Naive B cell (primary cell): ENCODE measurements at regions not wholly inside any gene's neighbourhood (a gene's known extent, or its start where the extent isn't known, plus 50 kb on each side); places are given as distances from the start of the nearest gene placed in this dataset.
A peak's percentile ranks its signal among the peaks of the same experiment; 100 is the strongest.

Experiments used
- ATAC-seq, 2 donors: fragments of 150-1000 bp; cut with Tn5 transposase; 2 replicates each; pipeline ENCODE4 v1.10.0; 2021; ENCODE audit warnings: low read depth in 2 of 2, mild to moderate bottlenecking in 2 of 2, moderate library complexity in 2 of 2
- DNase-seq: peaks from one replicate; pipeline ENCODE4 v3.0.0; 2022
- H3K27ac Mint-ChIP-seq, 6 donors: one replicate each; pipeline ENCODE4 v1.8.0; 2020 to 2022; ENCODE audit warnings: mild to moderate bottlenecking in 6 of 6, mixed read lengths in 6 of 6, moderate library complexity in 5 of 6, inconsistent platforms in 2 of 6
- H3K27me3 Mint-ChIP-seq, 3 donors: one replicate each; pipeline ENCODE4 v1.8.0; 2021 to 2022; ENCODE audit warnings: mixed read lengths in 3 of 3, mild to moderate bottlenecking in 1 of 3
- H3K36me3 Mint-ChIP-seq, 2 donors: one replicate each; pipeline ENCODE4 v1.8.0; 2020 to 2022; ENCODE audit warnings: mixed read lengths in 2 of 2, inconsistent platforms in 1 of 2, mild to moderate bottlenecking in 1 of 2
- H3K4me1 Mint-ChIP-seq, 3 donors: one replicate each; pipeline ENCODE4 v1.8.0; 2020 to 2022; ENCODE audit warnings: mixed read lengths in 3 of 3, inconsistent platforms in 1 of 3, mild to moderate bottlenecking in 1 of 3, moderate library complexity in 1 of 3
- H3K4me3 Mint-ChIP-seq, 8 donors: one replicate each; pipeline ENCODE4 v1.8.0; 2020 to 2022; ENCODE audit warnings: mild to moderate bottlenecking in 8 of 8, mixed read lengths in 8 of 8, moderate library complexity in 8 of 8, inconsistent platforms in 2 of 8
- H3K9me3 Mint-ChIP-seq, 7 donors: one replicate each; pipeline ENCODE4 v1.8.0; 2020 to 2022; ENCODE audit warnings: mixed read lengths in 7 of 7, mild to moderate bottlenecking in 5 of 7, inconsistent platforms in 2 of 7, moderate library complexity in 1 of 7

GRCh38 chr1:175861626-175862367 is 118.4 kb upstream of the TNR start:
- Mint-ChIP-seq H3K4me1 (no peaks in the 10 kb centered on the region), H3K27me3 (peaks cover 4 to 25% (median 16%) of the 10 kb centered on the region in 3 donors), H3K9me3 (no peaks in the 10 kb centered on the region), H3K4me3 (no peak overlapping the region), H3K27ac (no peak overlapping the region), H3K36me3 (no peaks in the 10 kb centered on the region)
- no peak for DNase-seq
- no peak for ATAC-seq

- peaks cover 4 to 26% (median 9%) of the 10 kb centered on the region in 3 donors for H3K27me3 Mint-ChIP-seq
- ATAC-seq (no peak), DNase-seq (no peak)
- H3K27ac Mint-ChIP-seq: peak overlapping the region in 1 of 6 donors; percentile 43
- H3K9me3 Mint-ChIP-seq: peaks cover 0 to 4% (median 0%) of the 10 kb centered on the region in 7 donors
- no peaks in the 10 kb centered on the region for H3K36me3 Mint-ChIP-seq
- H3K4me1 Mint-ChIP-seq: no peaks in the 10 kb centered on the region
- H3K4me3 Mint-ChIP-seq: no peak overlapping the region
Observed at GRCh38 chr1:175857756-175858155, 114.4 kb upstream of the TNR start.

- DNase-seq (no peak), ATAC-seq (no peak)
- Mint-ChIP-seq H3K9me3 (peaks cover 0 to 4% (median 0%) of the 10 kb centered on the region in 7 donors), H3K4me3 (no peak overlapping the region), H3K27me3 (peaks cover 4 to 26% (median 24%) of the 10 kb centered on the region in 3 donors), H3K27ac (no peak overlapping the region), H3K4me1 (no peaks in the 10 kb centered on the region), H3K36me3 (no peaks in the 10 kb centered on the region)
Observed at GRCh38 chr1:175853681-175854080, 110.3 kb upstream of the TNR start.

GRCh38 chr1:175851749-175852148 is 108.4 kb upstream of the TNR start:
- Mint-ChIP-seq H3K36me3 (no peaks in the 10 kb centered on the region), H3K4me3 (no peak overlapping the region), H3K27me3 (peaks cover 4 to 38% (median 15%) of the 10 kb centered on the region in 3 donors), H3K4me1 (no peaks in the 10 kb centered on the region), H3K9me3 (peaks cover 0 to 4% (median 0%) of the 10 kb centered on the region in 7 donors), H3K27ac (no peak overlapping the region)
- ATAC-seq: no peak
- DNase-seq: no peak

- Mint-ChIP-seq H3K27me3 (peaks cover 0 to 39% (median 21%) of the 10 kb centered on the region in 3 donors), H3K9me3 (peaks cover 0 to 8% (median 1%) of the 10 kb centered on the region in 7 donors), H3K4me3 (no peak overlapping the region), H3K36me3 (no peaks in the 10 kb centered on the region), H3K4me1 (no peaks in the 10 kb centered on the region), H3K27ac (no peak overlapping the region)
- ATAC-seq (no peak), DNase-seq (no peak)
Observed at GRCh38 chr1:175848329-175848728, 104.9 kb upstream of the TNR start.

- Mint-ChIP-seq H3K27me3 (peaks cover 2 to 44% (median 27%) of the 10 kb centered on the region in 3 donors), H3K27ac (no peak overlapping the region), H3K4me1 (no peaks in the 10 kb centered on the region), H3K9me3 (peaks cover 0 to 6% (median 4%) of the 10 kb centered on the region in 7 donors), H3K4me3 (no peak overlapping the region), H3K36me3 (no peaks in the 10 kb centered on the region)
- ATAC-seq: no peak
- DNase-seq: no peak
Observed at GRCh38 chr1:175845985-175846384, 102.6 kb upstream of the TNR start.

- H3K4me3 Mint-ChIP-seq: no peak overlapping the region
- peaks cover 7 to 44% (median 27%) of the 10 kb centered on the region in 3 donors for H3K27me3 Mint-ChIP-seq
- peaks cover 0 to 6% (median 4%) of the 10 kb centered on the region in 7 donors for H3K9me3 Mint-ChIP-seq
- H3K27ac Mint-ChIP-seq: peak overlapping the region in 1 of 6 donors; percentile 24
- H3K4me1 Mint-ChIP-seq: no peaks in the 10 kb centered on the region
- no peaks in the 10 kb centered on the region for H3K36me3 Mint-ChIP-seq
- ATAC-seq: no peak
- no peak for DNase-seq
Observed at GRCh38 chr1:175845338-175845737, 101.9 kb upstream of the TNR start.

- Mint-ChIP-seq H3K4me3 (no peak overlapping the region), H3K27ac (peak overlapping the region in 1 of 6 donors; percentile 28), H3K4me1 (no peaks in the 10 kb centered on the region), H3K27me3 (peaks cover 11 to 48% (median 31%) of the 10 kb centered on the region in 3 donors), H3K36me3 (no peaks in the 10 kb centered on the region), H3K9me3 (peaks cover 0 to 6% (median 4%) of the 10 kb centered on the region in 7 donors)
- DNase-seq: no peak
- no peak for ATAC-seq
Observed at GRCh38 chr1:175844877-175845276, 101.5 kb upstream of the TNR start.

GRCh38 chr1:175842550-175842949 is 99.2 kb upstream of the TNR start:
- H3K4me1 Mint-ChIP-seq: no peaks in the 10 kb centered on the region
- peaks cover 0 to 6% (median 4%) of the 10 kb centered on the region in 7 donors for H3K9me3 Mint-ChIP-seq
- H3K36me3 Mint-ChIP-seq: no peaks in the 10 kb centered on the region
- DNase-seq (no peak), ATAC-seq (no peak)
- no peak overlapping the region for H3K27ac Mint-ChIP-seq
- no peak overlapping the region for H3K4me3 Mint-ChIP-seq
- peaks cover 16 to 41% (median 36%) of the 10 kb centered on the region in 3 donors for H3K27me3 Mint-ChIP-seq

GRCh38 chr1:175841738-175842187 is 98.4 kb upstream of the TNR start:
- Mint-ChIP-seq H3K36me3 (no peaks in the 10 kb centered on the region), H3K4me1 (no peaks in the 10 kb centered on the region), H3K27ac (peak overlapping the region in 1 of 6 donors; percentile 59), H3K4me3 (no peak overlapping the region), H3K27me3 (peaks cover 16 to 36% (median 33%) of the 10 kb centered on the region in 3 donors), H3K9me3 (peaks cover 0 to 6% (median 4%) of the 10 kb centered on the region in 7 donors)
- ATAC-seq (no peak), DNase-seq (no peak)

GRCh38 chr1:175840787-175841186 is 97.4 kb upstream of the TNR start:
- Mint-ChIP-seq H3K36me3 (no peaks in the 10 kb centered on the region), H3K4me3 (no peak overlapping the region), H3K4me1 (no peaks in the 10 kb centered on the region), H3K27ac (no peak overlapping the region), H3K27me3 (peaks cover 16 to 30% (median 23%) of the 10 kb centered on the region in 3 donors), H3K9me3 (peaks cover 0 to 6% (median 4%) of the 10 kb centered on the region in 7 donors)
- ATAC-seq: no peak
- DNase-seq: no peak

- Mint-ChIP-seq H3K36me3 (no peaks in the 10 kb centered on the region), H3K9me3 (peaks cover 0 to 6% (median 4%) of the 10 kb centered on the region in 7 donors), H3K27me3 (peaks cover 16 to 23% (median 22%) of the 10 kb centered on the region in 3 donors)
Observed at GRCh38 chr1:175839779-175840669, 96.6 kb upstream of the TNR start.

GRCh38 chr1:175834597-175834996 is 91.2 kb upstream of the TNR start:
- no peaks in the 10 kb centered on the region for H3K36me3 Mint-ChIP-seq

More at GRCh38 chr1:175839779-175840669, 96.6 kb upstream of the TNR start:
- DNase-seq (no peak), ATAC-seq (no peak)
- H3K4me3 Mint-ChIP-seq: no peak overlapping the region
- H3K4me1 Mint-ChIP-seq: no peaks in the 10 kb centered on the region
- peak overlapping the region in 2 of 6 donors; percentile 2 to 43 for H3K27ac Mint-ChIP-seq

More at GRCh38 chr1:175834597-175834996, 91.2 kb upstream of the TNR start:
- Mint-ChIP-seq H3K27me3 (peaks cover 2 to 3% (median 3%) of the 10 kb centered on the region in 3 donors), H3K27ac (no peak overlapping the region), H3K4me3 (no peak overlapping the region), H3K4me1 (no peaks in the 10 kb centered on the region), H3K9me3 (peaks cover 0 to 16% (median 5%) of the 10 kb centered on the region in 7 donors)
- ATAC-seq (no peak), DNase-seq (no peak)
